Psoas muscle (tissue), 7 donors: ENCODE measurements at regions not wholly inside any gene's neighbourhood (a gene's known extent, or its start where the extent isn't known, plus 50 kb on each side); places are given as distances from the start of the nearest gene placed in this dataset.

Experiments
- ATAC-seq, 4 donors: fragments of 200-7000 bp; cut with Tn5 transposase; one replicate each; pipeline ENCODE4 v1.9.1; 2020; ENCODE audit warnings: moderate library complexity in 3 of 4, mild to moderate bottlenecking in 2 of 4
- DNase-seq, 2 donors: peaks; one replicate each; pipeline ENCODE4 v3.0.0-alpha.2; 2020
- H3K27ac ChIP-seq: fragments of 200-600 bp; one replicate; pipeline ENCODE4 v1.8.0; 2022
- H3K27me3 ChIP-seq, 3 donors: fragments of 200-600 bp in 1 of 3; one replicate each; pipeline versions ENCODE4 v1.6.1 to v1.8.0; 2013 to 2022; ENCODE audit warnings: low read length in 2 of 3, mild to moderate bottlenecking in 2 of 3, moderate library complexity in 1 of 3; ENCODE audit not compliant: insufficient read depth in 3 of 3
- H3K36me3 ChIP-seq, 2 donors: fragments of 200-600 bp in 1 of 2; one replicate each; pipeline versions ENCODE4 v1.6.1 to v1.8.0; 2013 to 2022; ENCODE audit warnings: low read depth in 1 of 2, mild to moderate bottlenecking in 1 of 2, moderate library complexity in 1 of 2; ENCODE audit not compliant: insufficient read depth in 1 of 2
- H3K4me1 ChIP-seq: fragments of 200-600 bp; one replicate; pipeline ENCODE4 v1.8.0; 2022
- H3K4me3 ChIP-seq: fragments of 200-600 bp; one replicate; pipeline ENCODE4 v1.8.0; 2022; ENCODE audit warnings: mild to moderate bottlenecking
- H3K9me3 ChIP-seq: fragments of 200-600 bp; one replicate; pipeline ENCODE4 v1.8.0; 2022
- WGBS, 3 donors: extraction: QIAGEN DNeasy Blood & Tissue Kit; methylation state at CpG; one replicate each; pipeline versions ENCODE4 v1.1.6 to v1.1.7; 2013; 5-methylcytosine and 5-hydroxymethylcytosine counted together
- intact Hi-C, 2 donors: fragments of 100-400 bp; cut with DNase I; formaldehyde crosslinking; loops; one replicate each; pipeline versions ENCODE4 v1.11.0 to v1.14.2; 2022
- TF ChIP-seq, protein P1 (sequence below): fragments of 200-600 bp; IDR thresholded peaks from one replicate; pipeline ENCODE4 v1.8.0; 2022; ENCODE audit warnings: antibody characterized with exemption
- donor health status: healthy with polysubstance abuse.
- donor health status: DM: no; HTN: no; CAD: no; lungs with moderate emphysema.
- donor health status: Bipolar disorder and iron deficiency.
- donor health status: healthy.
- donor health status: DM: yes; HTN: yes; CAD: no.
- donor health status: DM: no; HTN: no; CAD: no.
- donor health status: DM: yes; HTN: yes; CAD: no.

DNA sequence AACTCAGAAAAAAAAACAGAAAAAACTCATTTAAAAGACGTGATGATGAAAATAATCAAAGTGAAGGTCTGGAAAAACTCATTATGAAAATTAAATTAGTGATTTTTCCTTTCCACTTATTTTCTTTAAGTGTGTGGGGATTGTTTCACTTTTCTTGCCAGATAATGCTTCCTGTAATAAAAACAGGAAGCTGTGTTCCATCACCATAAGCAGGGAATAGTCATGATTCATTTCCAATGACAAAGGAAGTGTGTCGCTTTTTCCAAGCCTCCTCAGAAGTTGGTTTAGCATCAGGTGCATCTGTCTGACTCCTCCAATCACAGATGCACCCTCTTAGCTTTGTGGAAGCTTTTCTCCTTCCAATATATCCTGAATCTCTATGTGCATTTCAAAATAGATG is 2068.7 kb downstream of the MAT2B start:
- Histone ChIP-seq H3K27me3 (no peaks in the 10 kb centered on the region), H3K4me1 (no peaks in the 10 kb centered on the region), H3K27ac (no peak overlapping the region), H3K36me3 (no peaks in the 10 kb centered on the region), H3K4me3 (no peak overlapping the region), H3K9me3 (no peaks in the 10 kb centered on the region)
- DNase-seq: no peak
- TF ChIP-seq, protein P1, sequence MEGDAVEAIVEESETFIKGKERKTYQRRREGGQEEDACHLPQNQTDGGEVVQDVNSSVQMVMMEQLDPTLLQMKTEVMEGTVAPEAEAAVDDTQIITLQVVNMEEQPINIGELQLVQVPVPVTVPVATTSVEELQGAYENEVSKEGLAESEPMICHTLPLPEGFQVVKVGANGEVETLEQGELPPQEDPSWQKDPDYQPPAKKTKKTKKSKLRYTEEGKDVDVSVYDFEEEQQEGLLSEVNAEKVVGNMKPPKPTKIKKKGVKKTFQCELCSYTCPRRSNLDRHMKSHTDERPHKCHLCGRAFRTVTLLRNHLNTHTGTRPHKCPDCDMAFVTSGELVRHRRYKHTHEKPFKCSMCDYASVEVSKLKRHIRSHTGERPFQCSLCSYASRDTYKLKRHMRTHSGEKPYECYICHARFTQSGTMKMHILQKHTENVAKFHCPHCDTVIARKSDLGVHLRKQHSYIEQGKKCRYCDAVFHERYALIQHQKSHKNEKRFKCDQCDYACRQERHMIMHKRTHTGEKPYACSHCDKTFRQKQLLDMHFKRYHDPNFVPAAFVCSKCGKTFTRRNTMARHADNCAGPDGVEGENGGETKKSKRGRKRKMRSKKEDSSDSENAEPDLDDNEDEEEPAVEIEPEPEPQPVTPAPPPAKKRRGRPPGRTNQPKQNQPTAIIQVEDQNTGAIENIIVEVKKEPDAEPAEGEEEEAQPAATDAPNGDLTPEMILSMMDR: no peak
- intact Hi-C loops: no loop called here
- 56 to 65% (median 56%) methylated on average over 2 of the region's 2 CpGs for WGBS, 3 donors
- no peak for ATAC-seq

GRCh38 chr5:165576678-165577275 is 2071.4 kb downstream of the MAT2B start:
- no peaks in the 10 kb centered on the region for H3K4me1 ChIP-seq
- H3K9me3 ChIP-seq: no peaks in the 10 kb centered on the region
- TF ChIP-seq, protein P1: no peak
- DNase-seq (no peak), ATAC-seq (no peak)
- H3K36me3 ChIP-seq: no peaks in the 10 kb centered on the region
- 70 to 77% (median 75%) methylated on average over 3 of the region's 3 CpGs for WGBS, 3 donors
- H3K27ac ChIP-seq: no peak overlapping the region
- no peaks in the 10 kb centered on the region for H3K27me3 ChIP-seq
- intact Hi-C loops: no loop called here
- H3K4me3 ChIP-seq: no peak overlapping the region

- no peak for DNase-seq
- Histone ChIP-seq H3K4me3 (no peak overlapping the region), H3K27me3 (no peaks in the 10 kb centered on the region), H3K27ac (no peak overlapping the region), H3K4me1 (no peaks in the 10 kb centered on the region), H3K36me3 (no peaks in the 10 kb centered on the region), H3K9me3 (no peaks in the 10 kb centered on the region)
- TF ChIP-seq, protein P1: no peak
- intact Hi-C loops: no loop called here
- no peak for ATAC-seq
Observed at GRCh38 chr5:165579911-165580310, 2074.5 kb downstream of the MAT2B start.

DNA sequence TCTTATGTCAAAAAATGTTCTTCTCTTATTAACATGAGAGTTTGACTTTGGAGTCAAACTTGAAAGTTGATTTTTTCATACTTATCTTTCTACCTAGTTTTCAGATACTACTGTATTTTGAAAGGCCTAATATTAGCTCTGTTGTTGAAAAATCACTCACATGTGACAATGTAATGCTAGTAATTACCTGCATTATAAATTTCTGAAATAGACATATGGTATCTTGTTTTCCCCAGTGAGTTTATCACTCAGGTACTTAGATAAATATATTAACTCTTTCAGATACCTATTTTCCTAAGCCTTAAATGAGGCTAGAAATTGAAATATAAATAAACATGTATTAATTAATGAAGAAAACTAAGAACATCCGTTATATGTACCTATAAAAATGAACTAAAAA is 2089.3 kb downstream of the MAT2B start:
- TF ChIP-seq, protein P1: no peak
- no peak for ATAC-seq
- Histone ChIP-seq H3K4me1 (no peaks in the 10 kb centered on the region), H3K27ac (no peak overlapping the region), H3K9me3 (no peaks in the 10 kb centered on the region), H3K27me3 (no peaks in the 10 kb centered on the region), H3K4me3 (no peak overlapping the region), H3K36me3 (no peaks in the 10 kb centered on the region)
- intact Hi-C loops: no loop called here
- 56 to 74% (median 61%) methylated on average over 1 of the region's 1 CpG for WGBS, 3 donors
- no peak for DNase-seq

DNA sequence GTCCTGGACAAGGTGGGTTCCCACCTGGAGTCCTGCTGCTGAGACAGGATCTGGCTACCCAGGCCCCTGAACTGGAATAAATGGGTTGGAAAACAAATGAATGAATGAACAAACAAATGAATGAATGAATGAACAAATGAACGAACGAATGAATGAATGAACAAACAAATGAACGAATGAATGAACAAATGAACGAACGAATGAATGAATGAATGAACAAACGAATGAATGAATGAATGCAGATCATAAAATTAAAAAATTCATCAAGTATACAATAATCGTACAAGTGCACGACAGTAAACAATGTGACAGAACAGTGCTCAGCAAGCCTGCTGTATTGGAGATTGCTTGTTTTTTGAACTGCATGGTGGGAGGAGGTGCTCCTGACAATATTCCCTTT is 2097.1 kb downstream of the MAT2B start:
- H3K9me3 ChIP-seq: no peaks in the 10 kb centered on the region
- TF ChIP-seq, protein P1: no peak
- no peaks in the 10 kb centered on the region for H3K27me3 ChIP-seq
- ATAC-seq (no peak), DNase-seq (no peak)
- H3K4me1 ChIP-seq: no peaks in the 10 kb centered on the region
- H3K4me3 ChIP-seq: no peak overlapping the region
- 66 to 81% (median 69%) methylated on average over 8 of the region's 8 CpGs for WGBS, 3 donors
- intact Hi-C loops: no loop called here
- H3K36me3 ChIP-seq: no peaks in the 10 kb centered on the region
- no peak overlapping the region for H3K27ac ChIP-seq
